Mesothelial cell of epicardium (in vitro differentiated cells): ENCODE measurements at regions not wholly inside any gene's neighbourhood (a gene's known extent, or its start where the extent isn't known, plus 50 kb on each side); places are given as distances from the start of the nearest gene placed in this dataset.
"Not testable (repeated sequence)": the region's sequence is repeated elsewhere in the genome, so short reads cannot be mapped to it uniquely, and the experiment has no call there.

Experiments
- DNase-seq, 2 experiments: peaks; one replicate each; pipeline ENCODE4 v3.0.0; 2021; ENCODE audit warnings: low spot score in 2 of 2; ENCODE audit not compliant: unreplicated experiment in 2 of 2
- H3K27ac Mint-ChIP-seq: 2 replicates; pipeline ENCODE4 v1.8.0; 2021; ENCODE audit warnings: mixed read lengths
- H3K27me3 Mint-ChIP-seq: 2 replicates; pipeline ENCODE4 v1.8.0; 2021; ENCODE audit warnings: low read depth, mixed read lengths
- H3K36me3 Mint-ChIP-seq: 2 replicates; pipeline ENCODE4 v1.8.0; 2021; ENCODE audit warnings: mixed read lengths
- H3K4me1 Mint-ChIP-seq: 2 replicates; pipeline ENCODE4 v1.8.0; 2021; ENCODE audit warnings: mixed read lengths
- H3K4me3 Mint-ChIP-seq: 2 replicates; pipeline ENCODE4 v1.8.0; 2021; ENCODE audit warnings: mild to moderate bottlenecking, moderate library complexity, mixed read lengths
- H3K9me3 Mint-ChIP-seq: 2 replicates; pipeline ENCODE4 v1.8.0; 2021; ENCODE audit warnings: mixed read lengths
- TF ChIP-seq, protein P1 (sequence below): fragments of 200-600 bp; sonication (generic); IDR thresholded peaks from one replicate; pipeline ENCODE4 v1.5.0; 2021; ENCODE audit warnings: antibody characterized with exemption; ENCODE audit not compliant: unreplicated experiment

DNA sequence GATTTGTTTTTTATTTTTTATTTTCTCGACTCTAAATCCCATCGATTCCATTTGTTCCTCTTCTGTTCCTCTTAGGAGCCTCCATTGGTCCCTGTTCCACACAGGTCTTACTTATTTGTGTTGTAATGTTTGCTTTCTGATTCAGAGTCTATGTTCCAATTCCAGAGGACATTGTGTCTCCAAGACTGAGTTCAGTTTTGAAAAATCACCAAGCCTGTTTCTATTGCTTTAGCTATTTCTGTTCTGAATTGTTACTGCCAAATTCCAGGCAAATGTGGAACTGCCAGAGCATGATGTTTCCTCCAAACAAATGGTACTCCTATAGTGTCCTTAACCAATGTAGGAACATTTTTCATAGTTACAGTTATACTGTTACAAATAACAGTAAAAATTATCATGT lies 270.9 kb upstream of the SPTLC3 start:
- TF ChIP-seq, protein P1, sequence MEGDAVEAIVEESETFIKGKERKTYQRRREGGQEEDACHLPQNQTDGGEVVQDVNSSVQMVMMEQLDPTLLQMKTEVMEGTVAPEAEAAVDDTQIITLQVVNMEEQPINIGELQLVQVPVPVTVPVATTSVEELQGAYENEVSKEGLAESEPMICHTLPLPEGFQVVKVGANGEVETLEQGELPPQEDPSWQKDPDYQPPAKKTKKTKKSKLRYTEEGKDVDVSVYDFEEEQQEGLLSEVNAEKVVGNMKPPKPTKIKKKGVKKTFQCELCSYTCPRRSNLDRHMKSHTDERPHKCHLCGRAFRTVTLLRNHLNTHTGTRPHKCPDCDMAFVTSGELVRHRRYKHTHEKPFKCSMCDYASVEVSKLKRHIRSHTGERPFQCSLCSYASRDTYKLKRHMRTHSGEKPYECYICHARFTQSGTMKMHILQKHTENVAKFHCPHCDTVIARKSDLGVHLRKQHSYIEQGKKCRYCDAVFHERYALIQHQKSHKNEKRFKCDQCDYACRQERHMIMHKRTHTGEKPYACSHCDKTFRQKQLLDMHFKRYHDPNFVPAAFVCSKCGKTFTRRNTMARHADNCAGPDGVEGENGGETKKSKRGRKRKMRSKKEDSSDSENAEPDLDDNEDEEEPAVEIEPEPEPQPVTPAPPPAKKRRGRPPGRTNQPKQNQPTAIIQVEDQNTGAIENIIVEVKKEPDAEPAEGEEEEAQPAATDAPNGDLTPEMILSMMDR = no peak
- no peak overlapping the region for H3K4me3 Mint-ChIP-seq

DNA sequence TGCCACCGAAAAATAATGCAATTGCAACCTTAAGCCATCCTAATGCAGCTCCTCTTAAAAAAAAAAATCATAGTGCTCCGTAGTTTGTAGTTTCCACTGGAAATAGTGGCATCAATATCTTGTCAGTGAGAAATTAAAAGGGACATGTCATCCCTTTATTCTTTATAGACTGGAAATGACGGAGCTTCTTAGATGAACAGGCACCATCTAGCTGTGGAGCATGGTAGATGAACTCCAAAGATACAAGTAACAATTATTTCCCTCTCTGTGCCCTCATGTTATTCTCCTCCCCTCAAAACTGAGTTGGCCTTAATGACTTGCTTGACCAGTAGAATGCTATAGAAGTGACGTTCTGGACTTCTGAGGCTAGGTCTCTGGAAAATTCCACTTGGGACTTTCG lies 268.1 kb upstream of the SPTLC3 start:
- Mint-ChIP-seq H3K4me3 (no peak overlapping the region), H3K27ac (no peak overlapping the region), H3K9me3 (peaks cover 4% of the 10 kb centered on the region), H3K27me3 (no peaks in the 10 kb centered on the region), H3K4me1 (peaks cover 5% of the 10 kb centered on the region), H3K36me3 (no peaks in the 10 kb centered on the region)
- TF ChIP-seq, protein P1 = no peak
- no peak for DNase-seq

More for the DNA sequence above, 270.9 kb upstream of the SPTLC3 start:
- Mint-ChIP-seq H3K27ac (no peak overlapping the region), H3K27me3 (no peaks in the 10 kb centered on the region), H3K4me1 (peaks cover 9% of the 10 kb centered on the region), H3K36me3 (no peaks in the 10 kb centered on the region), H3K9me3 (peaks cover 4% of the 10 kb centered on the region)
- no peak for DNase-seq

- Mint-ChIP-seq H3K36me3 (no peaks in the 10 kb centered on the region), H3K27ac (no peak overlapping the region), H3K4me3 (no peak overlapping the region), H3K9me3 (no peaks in the 10 kb centered on the region), H3K4me1 (no peaks in the 10 kb centered on the region), H3K27me3 (no peaks in the 10 kb centered on the region)
- DNase-seq = no peak
- TF ChIP-seq, protein P1 = no peak
Measured at GRCh38 chr20:12744037-12744436, 264.7 kb upstream of the SPTLC3 start.

DNA sequence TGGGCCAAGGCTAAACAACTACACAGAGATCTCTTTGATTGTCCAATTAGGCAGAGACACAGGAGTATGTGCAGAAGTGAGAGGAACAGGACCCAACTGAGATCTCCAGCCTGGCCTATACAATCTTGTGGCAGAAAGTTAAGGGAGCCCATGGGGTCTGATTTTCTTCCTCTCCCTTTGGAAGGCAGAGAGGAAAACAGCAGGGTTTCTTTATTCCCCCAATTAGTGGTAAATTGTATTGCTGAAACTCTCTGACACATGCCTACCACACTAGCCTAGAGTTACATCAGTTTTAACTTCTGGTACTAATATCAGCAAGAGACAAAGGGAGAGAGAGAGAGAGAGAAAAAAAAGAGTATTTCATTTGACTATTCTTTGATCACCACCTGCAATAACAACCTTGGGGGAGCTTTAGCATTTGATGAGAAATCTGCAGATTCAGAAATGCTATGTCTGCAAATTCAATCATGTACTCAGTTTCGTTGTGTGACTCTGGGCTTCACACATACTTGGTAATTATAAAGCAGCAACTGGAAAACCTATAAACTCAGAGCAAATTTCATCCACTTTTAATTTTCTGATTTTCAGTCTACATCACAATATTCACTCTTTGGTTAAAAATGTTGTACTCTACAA lies 260.3 kb upstream of the SPTLC3 start:
- Mint-ChIP-seq H3K36me3 (no peaks in the 10 kb centered on the region), H3K4me1 (peaks cover 6% of the 10 kb centered on the region), H3K4me3 (no peak overlapping the region), H3K27ac (no peak overlapping the region), H3K27me3 (peaks cover 9% of the 10 kb centered on the region), H3K9me3 (no peaks in the 10 kb centered on the region)
- TF ChIP-seq, protein P1 = no peak
- DNase-seq = no peak

GRCh38 chr20:12750221-12750620 lies 258.6 kb upstream of the SPTLC3 start:
- H3K36me3 Mint-ChIP-seq = no peaks in the 10 kb centered on the region
- H3K27me3 Mint-ChIP-seq = peaks cover 23% of the 10 kb centered on the region
- TF ChIP-seq, protein P1 = no peak
- H3K27ac Mint-ChIP-seq = no peak overlapping the region
- no peak for DNase-seq
- peaks cover 6% of the 10 kb centered on the region for H3K4me1 Mint-ChIP-seq
- H3K9me3 Mint-ChIP-seq = no peaks in the 10 kb centered on the region
- no peak overlapping the region for H3K4me3 Mint-ChIP-seq

DNA sequence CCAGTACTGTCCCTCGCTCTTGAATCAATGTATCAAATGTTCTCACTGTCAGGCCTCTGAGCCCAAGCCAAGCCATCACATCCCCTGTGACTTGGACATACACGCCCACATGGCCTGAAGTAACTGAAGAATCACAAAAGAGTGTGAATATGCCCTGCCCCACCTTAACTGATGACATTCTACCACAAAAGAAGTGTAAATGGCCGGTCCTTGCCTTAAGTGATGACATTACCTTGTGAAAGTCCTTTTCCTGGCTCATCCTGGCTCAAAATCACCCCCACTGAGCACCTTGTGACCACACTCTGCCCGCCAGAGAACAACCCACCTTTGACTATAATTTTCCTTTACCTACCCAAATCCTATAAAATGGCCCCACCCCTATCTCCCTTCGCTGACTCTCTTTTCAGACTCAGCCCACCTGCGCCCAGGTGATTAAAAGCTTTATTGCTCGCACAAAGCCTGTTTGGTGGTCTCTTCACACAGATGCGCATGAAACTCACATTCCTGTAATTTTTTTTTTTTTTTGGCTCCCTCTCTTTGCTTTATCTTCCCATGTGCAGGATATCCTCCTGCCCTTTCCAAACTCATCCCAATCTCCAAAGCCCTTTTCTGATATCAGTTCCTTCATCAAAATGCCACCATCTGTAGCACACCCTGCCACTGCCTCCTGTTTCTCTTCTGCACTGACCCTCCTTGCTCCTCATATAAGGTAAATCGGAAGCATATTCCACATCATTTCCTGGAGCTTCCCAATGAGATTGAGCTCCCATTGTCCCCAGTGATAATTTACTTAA lies 255.7 kb upstream of the SPTLC3 start:
- not testable (repeated sequence) for DNase-seq, H3K4me1 Mint-ChIP-seq, H3K4me3 Mint-ChIP-seq, H3K27ac Mint-ChIP-seq, H3K36me3 Mint-ChIP-seq, H3K9me3 Mint-ChIP-seq
- peaks cover 41% of the 10 kb centered on the region for H3K27me3 Mint-ChIP-seq

GRCh38 chr20:12753742-12754141 lies 255.0 kb upstream of the SPTLC3 start:
- H3K27ac Mint-ChIP-seq, H3K9me3 Mint-ChIP-seq, H3K4me3 Mint-ChIP-seq, DNase-seq, H3K36me3 Mint-ChIP-seq, H3K4me1 Mint-ChIP-seq: not testable (repeated sequence)
- peaks cover 41% of the 10 kb centered on the region for H3K27me3 Mint-ChIP-seq

GRCh38 chr20:12759493-12759892 lies 249.3 kb upstream of the SPTLC3 start:
- Mint-ChIP-seq H3K27me3 (peaks cover 25% of the 10 kb centered on the region), H3K4me1 (peaks cover 13% of the 10 kb centered on the region)
- not testable (repeated sequence) for DNase-seq, H3K36me3 Mint-ChIP-seq, H3K27ac Mint-ChIP-seq, H3K4me3 Mint-ChIP-seq, H3K9me3 Mint-ChIP-seq
